Heart right ventricle (tissue), 16 donors: ENCODE measurements at regions not wholly inside any gene's neighbourhood (a gene's known extent, or its start where the extent isn't known, plus 50 kb on each side); places are given as distances from the start of the nearest gene placed in this dataset.

Source experiments
- ATAC-seq, 8 donors: fragments of 200-7000 bp; cut with Tn5 transposase; one replicate each; pipeline ENCODE4 v1.9.1; 2020; ENCODE audit warnings: mild to moderate bottlenecking in 8 of 8, moderate library complexity in 8 of 8, moderate number of reproducible peaks in 1 of 8
- DNase-seq, 2 donors: peaks; one replicate each; pipeline ENCODE4 v3.0.0-alpha.2; 2020
- H3K27ac ChIP-seq, 10 donors: fragments of 200-600 bp; sonication (generic) in 2 of 10; one replicate each; pipeline versions ENCODE4 v1.5.0 to v1.8.0; 2020 to 2022; ENCODE audit warnings: mild to moderate bottlenecking in 3 of 10
- H3K27me3 ChIP-seq, 7 donors: fragments of 200-600 bp; one replicate each; pipeline ENCODE4 v1.8.0; 2021 to 2022; ENCODE audit warnings: mild to moderate bottlenecking in 2 of 7
- H3K36me3 ChIP-seq, 9 donors: fragments of 200-600 bp; sonication (generic) in 1 of 9; one replicate each; pipeline versions ENCODE4 v1.5.0 to v1.8.0; 2020 to 2022; ENCODE audit warnings: mild to moderate bottlenecking in 2 of 9
- H3K4me1 ChIP-seq, 9 donors: fragments of 200-600 bp; sonication (generic) in 1 of 9; one replicate each; pipeline versions ENCODE4 v1.5.0 to v1.8.0; 2020 to 2022; ENCODE audit warnings: mild to moderate bottlenecking in 4 of 9
- H3K4me3 ChIP-seq, 10 donors: fragments of 200-600 bp; sonication (generic) in 2 of 10; one replicate each; pipeline versions ENCODE4 v1.5.0 to v1.8.0; 2020 to 2022; ENCODE audit warnings: mild to moderate bottlenecking in 7 of 10, moderate library complexity in 2 of 10
- H3K9me3 ChIP-seq, 11 donors: fragments of 200-600 bp in 10 of 11; sonication (generic) in 2 of 11; one replicate each; pipeline versions ENCODE4 v1.5.0 to v1.8.0; 2013 to 2022; ENCODE audit warnings: mild to moderate bottlenecking in 2 of 11, control low read depth in 1 of 11, moderate library complexity in 1 of 11
- CTCF ChIP-seq, 9 donors: fragments of 200-600 bp; sonication (generic) in 2 of 9; IDR thresholded peaks; one replicate each; pipeline versions ENCODE4 v1.5.0 to v1.8.0; 2021 to 2022; ENCODE audit warnings: antibody characterized with exemption in 9 of 9, mild to moderate bottlenecking in 5 of 9, moderate library complexity in 1 of 9
- WGBS, 2 donors: extraction: QIAGEN DNeasy Blood & Tissue Kit; methylation state at CpG; one replicate each; pipeline ENCODE4 v1.1.7; 2013; ENCODE audit warnings: inconsistent platforms in 1 of 2; 5-methylcytosine and 5-hydroxymethylcytosine counted together
- intact Hi-C, 10 donors: fragments of 100-400 bp; cut with DNase I; formaldehyde crosslinking; loops; one replicate each; pipeline versions ENCODE4 v1.11.1 to v1.14.2; 2022
- donor health status: Arrhythmogenic right ventricular cardiomyopathy.
- donor health status: ischemic (EF 13 %, LVEDD 7.1; RV severe dilation, severe dysfunction).
- donor health status: healthy with polysubstance abuse.
- donor health status: DM: no; HTN: yes; CAD: no.
- donor health status: DM: no; HTN: no; CAD: no.
- donor health status: ischemic (EF 25% LVEDD 6.9; RV normal size, moderate dysfunction).
- donor health status: ischemic (EF 25% LVEDD 5.7; RV mildly dilated, moderate dysfunction).
- donor health status: healthy.
- donor health status: DM: yes; HTN: yes; CAD: no.
- donor health status: Ischemic cardiomyopathy.
- donor health status: ischemic (EF 35%, LVEDD 5.7; RV mildly dilated, moderate dysfunction).
- donor health status: nonischemic (EF 11% LVEDD 7.7; RV severe dilation, severe dysfunction).
- donor health status: DM: yes; HTN: yes; CAD: no.
- donor health status: PGD.
- donor health status: ischemic (EF 29% LVEDD 5.4; RV normal size, mild dysfunction).
- donor health status: nonischemic (EF 23%, LVEDD 6.1; RV moderate dilation, normal function).

GRCh38 chr1:191578281-191578680 lies 580.0 kb upstream of the RGS18 start:
- H3K27ac ChIP-seq: peak overlapping the region in 2 of 10 donors; percentile 48 to 49
- peak overlapping the region in 1 of 10 donors; percentile 0 for H3K4me3 ChIP-seq
- peak in 3 of 8 donors; percentile 12 to 51 (median 42) for ATAC-seq
- H3K27me3 ChIP-seq: no peaks in the 10 kb centered on the region
- WGBS, 2 donors: 62 to 84% methylated on average over 1 of the region's 1 CpG
- peaks cover 0 to 13% (median 0%) of the 10 kb centered on the region in 11 donors for H3K9me3 ChIP-seq
- intact Hi-C loops: no loop called here
- DNase-seq: no peak
- no peak for TF ChIP-seq CTCF (IDR thresholded peaks at IDR 0.05)
- H3K36me3 ChIP-seq: no peaks in the 10 kb centered on the region
- H3K4me1 ChIP-seq: no peaks in the 10 kb centered on the region

GRCh38 chr1:191579019-191579418 lies 579.2 kb upstream of the RGS18 start:
- peak in 5 of 8 donors; percentile 53 to 87 (median 74) for ATAC-seq
- TF ChIP-seq CTCF (IDR thresholded peaks at IDR 0.05): no peak
- no peaks in the 10 kb centered on the region for H3K27me3 ChIP-seq
- intact Hi-C loops: no loop called here
- H3K4me1 ChIP-seq: no peaks in the 10 kb centered on the region
- peak overlapping the region in 1 of 10 donors; percentile 0 for H3K4me3 ChIP-seq
- no peaks in the 10 kb centered on the region for H3K36me3 ChIP-seq
- H3K9me3 ChIP-seq: peaks cover 0 to 13% (median 0%) of the 10 kb centered on the region in 11 donors
- no peak for DNase-seq
- 70 to 77% methylated on average over 4 of the region's 4 CpGs for WGBS, 2 donors
- H3K27ac ChIP-seq: peak overlapping the region in 1 of 10 donors; percentile 48

GRCh38 chr1:191582169-191582568 lies 576.1 kb upstream of the RGS18 start:
- intact Hi-C loops: no loop called here
- WGBS, 2 donors: 25 to 47% methylated on average over 1 of the region's 1 CpG

GRCh38 chr1:191585095-191585494 lies 573.2 kb upstream of the RGS18 start:
- Histone ChIP-seq H3K4me1 (no peaks in the 10 kb centered on the region), H3K27me3 (no peaks in the 10 kb centered on the region), H3K4me3 (no peak overlapping the region), H3K9me3 (peaks cover 0 to 10% (median 0%) of the 10 kb centered on the region in 11 donors), H3K27ac (no peak overlapping the region), H3K36me3 (no peaks in the 10 kb centered on the region)
- DNase-seq (no peak), ATAC-seq (no peak)
- 45 to 46% methylated on average over 2 of the region's 2 CpGs for WGBS, 2 donors
- TF ChIP-seq CTCF (IDR thresholded peaks at IDR 0.05): no peak
- intact Hi-C loops: no loop called here

More at GRCh38 chr1:191582169-191582568, 576.1 kb upstream of the RGS18 start:
- Histone ChIP-seq H3K4me3 (no peak overlapping the region), H3K4me1 (no peaks in the 10 kb centered on the region), H3K36me3 (no peaks in the 10 kb centered on the region), H3K27me3 (no peaks in the 10 kb centered on the region), H3K27ac (no peak overlapping the region), H3K9me3 (peaks cover 0 to 13% (median 0%) of the 10 kb centered on the region in 11 donors)
- DNase-seq: no peak
- TF ChIP-seq CTCF (IDR thresholded peaks at IDR 0.05): no peak
- no peak for ATAC-seq
